GM19025 (cell line): ENCODE measurements at regions not wholly inside any gene's neighbourhood (a gene's known extent, or its start where the extent isn't known, plus 50 kb on each side); places are given as distances from the start of the nearest gene placed in this dataset.

Experiments
- ATAC-seq: cut with Tn5 transposase; IDR thresholded peaks from one replicate; pipeline ENCODE4 v1.9.1; 2021; ENCODE audit warnings: mild to moderate bottlenecking, low read depth, moderate library complexity; ENCODE audit not compliant: unreplicated experiment

DNA sequence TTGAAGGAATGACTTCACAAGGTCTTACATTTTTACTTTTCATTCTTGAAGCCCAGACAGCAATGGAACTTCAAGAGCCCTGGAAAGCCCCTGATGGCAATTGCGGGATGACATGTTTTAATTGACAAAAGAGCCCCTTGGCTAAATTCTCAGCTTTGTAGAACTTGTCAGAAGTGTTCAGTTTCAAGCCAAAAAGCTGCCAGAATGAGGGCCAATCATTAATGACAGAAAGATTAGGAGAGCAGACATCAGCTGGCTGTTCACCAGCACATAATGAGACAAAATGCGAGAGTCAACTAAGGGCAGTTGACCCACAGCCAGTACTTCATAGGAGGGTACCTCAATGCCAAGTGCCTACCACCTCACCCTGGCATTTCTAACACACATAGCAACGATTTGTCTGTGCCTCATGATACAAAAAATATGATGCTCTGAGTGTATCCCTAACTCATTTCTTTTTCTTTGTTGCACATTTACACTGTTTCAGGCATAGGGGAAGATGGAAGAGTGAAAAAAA is 243.1 kb downstream of the MYLK4 start:
- no peak for ATAC-seq

DNA sequence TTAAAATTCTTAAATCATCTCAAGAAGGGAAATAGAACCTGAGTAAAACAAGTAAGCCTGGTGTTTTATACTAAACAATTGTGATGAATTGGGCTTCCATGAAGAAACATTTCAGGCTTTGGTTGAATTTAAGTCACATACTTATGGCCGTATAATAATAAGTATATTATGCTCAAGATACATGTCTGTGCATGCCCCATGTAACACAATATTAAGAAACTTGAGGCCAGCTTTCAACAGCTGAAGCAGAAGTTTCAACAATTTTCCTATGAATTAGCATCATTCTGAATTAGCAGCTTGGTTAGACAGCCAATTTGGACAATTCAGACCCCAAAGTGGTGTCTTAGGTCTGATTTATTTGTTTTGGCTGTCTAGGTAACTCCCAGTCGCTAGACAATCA is 243.7 kb downstream of the MYLK4 start:
- ATAC-seq = no peak

GRCh38 chr6:2505624-2506023 is 245.1 kb downstream of the MYLK4 start:
- ATAC-seq = no peak

DNA sequence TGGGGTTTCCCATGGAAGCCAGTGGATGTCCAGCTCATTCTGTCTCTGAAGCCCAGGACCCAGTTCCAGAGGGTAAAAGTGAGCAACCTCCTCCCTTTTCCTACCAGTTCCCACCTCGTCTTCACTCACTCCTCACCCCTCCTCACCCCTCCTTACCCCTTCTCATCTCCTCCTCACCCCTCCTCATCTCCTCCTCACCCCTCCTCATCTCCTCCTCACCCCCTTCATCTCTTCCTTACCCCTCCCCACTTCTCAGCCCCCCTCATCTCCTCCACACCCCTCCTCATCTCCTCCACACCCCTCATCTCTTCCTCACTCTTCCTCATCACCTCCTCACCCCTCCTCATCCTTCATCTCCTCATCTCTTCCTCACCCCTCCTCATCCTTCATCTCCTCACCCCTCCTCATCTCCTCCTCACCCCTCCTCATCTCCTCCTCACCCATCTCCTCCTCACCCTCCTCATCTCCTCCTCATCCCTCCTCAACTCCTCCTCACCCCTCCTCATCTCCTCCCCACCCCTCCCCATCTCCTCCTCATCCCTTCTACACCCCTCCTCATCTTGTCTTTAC is 246.1 kb downstream of the MYLK4 start:
- no peak for ATAC-seq

DNA sequence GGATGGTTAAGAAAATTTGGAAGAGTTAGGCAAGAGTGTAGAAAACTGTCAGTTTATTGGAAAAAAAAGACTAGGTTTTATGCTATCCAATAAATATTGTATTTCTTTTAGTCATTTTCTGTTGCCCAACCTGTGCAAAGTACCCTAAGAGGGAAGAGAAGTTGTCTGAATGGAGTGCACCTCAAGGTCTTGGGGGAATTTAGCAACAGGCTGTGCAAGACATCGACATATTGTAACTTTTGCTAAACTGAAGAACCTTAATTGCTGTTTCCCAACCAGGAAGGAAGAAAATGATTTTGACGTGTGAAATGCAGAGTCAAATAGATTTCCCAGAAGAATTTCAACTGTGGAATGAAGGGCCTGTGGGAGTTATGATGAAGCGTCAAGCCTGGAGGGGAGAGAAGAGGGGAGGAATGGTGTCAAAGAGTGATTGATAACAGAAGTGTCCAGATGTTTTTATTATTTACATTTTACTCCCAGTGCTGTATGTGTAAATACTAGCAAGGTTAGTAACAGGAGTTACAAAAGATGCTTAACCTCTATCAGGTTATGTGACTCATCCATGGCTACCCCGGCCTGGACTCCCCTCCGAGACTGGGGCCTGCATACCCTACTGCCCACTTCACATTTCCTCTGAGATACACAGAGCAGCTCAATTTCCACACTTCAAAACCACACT is 246.8 kb downstream of the MYLK4 start:
- no peak for ATAC-seq

GRCh38 chr6:2502998-2503674 is 247.6 kb downstream of the MYLK4 start:
- no peak for ATAC-seq

DNA sequence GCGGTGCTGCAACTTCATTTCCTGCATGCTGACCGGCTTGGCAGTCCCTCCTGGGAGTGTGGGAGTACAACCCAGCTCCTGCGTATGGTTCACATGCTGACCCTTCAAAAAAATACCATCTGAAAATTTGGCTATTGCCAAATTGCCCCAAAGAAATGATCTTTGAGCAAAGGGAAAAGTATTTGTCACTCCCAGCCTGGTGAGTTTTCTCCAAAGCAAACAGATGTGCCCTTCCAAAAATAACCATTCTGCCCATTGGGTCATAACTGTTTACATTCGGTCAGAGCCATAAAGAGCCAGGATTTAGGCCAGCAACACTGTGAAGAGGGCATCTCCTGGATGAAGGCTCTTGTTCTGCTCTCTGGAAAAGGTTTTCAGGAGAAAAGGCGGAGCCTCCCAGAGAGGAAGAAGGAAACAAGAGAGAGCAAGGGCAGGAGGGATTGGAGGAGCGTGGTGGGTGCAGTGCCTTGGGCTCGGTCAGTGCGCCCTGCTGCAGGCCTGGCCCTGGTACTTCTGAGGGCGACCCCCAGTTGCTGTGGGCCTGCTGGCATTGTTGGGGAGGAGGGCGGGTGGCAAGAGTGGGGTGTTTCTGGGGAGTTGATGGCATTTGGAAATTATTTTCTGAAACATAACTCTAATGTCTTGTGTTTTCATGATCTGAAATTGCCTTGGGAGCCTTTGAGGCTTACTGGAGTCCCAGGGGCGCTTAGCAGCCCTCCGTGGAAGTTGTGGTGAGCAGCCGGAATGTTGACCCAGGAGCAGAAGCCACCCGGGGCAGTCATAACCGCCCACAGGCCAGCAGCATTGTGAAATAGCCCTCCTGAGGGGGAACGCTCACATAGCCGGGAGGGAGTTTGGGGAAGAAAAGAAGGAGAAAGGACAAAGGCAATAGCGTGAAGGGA is 248.4 kb downstream of the MYLK4 start:
- no peak for ATAC-seq

- no peak for ATAC-seq
Observed at GRCh38 chr6:2497922-2498623, 252.6 kb downstream of the MYLK4 start.

DNA sequence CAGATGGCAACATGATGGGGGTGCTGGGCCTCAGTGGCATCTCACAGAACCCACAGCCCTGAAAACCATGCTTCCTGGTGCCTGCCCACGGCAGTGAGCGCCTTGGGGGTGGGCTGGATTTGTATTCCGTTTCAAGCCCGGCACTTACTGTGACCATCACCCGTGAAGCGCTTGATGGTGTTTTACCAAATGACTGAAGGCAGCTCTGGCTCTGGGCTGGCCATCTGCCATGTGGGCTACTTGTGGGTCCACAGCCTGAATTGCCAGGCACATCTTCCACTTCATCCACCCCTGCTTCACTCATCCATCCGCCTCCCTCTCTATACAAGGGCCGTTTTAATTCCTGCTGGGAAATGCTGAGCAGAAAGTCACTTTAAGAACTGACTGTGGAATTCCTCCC is 250.9 kb upstream of the GMDS start:
- no peak for ATAC-seq

DNA sequence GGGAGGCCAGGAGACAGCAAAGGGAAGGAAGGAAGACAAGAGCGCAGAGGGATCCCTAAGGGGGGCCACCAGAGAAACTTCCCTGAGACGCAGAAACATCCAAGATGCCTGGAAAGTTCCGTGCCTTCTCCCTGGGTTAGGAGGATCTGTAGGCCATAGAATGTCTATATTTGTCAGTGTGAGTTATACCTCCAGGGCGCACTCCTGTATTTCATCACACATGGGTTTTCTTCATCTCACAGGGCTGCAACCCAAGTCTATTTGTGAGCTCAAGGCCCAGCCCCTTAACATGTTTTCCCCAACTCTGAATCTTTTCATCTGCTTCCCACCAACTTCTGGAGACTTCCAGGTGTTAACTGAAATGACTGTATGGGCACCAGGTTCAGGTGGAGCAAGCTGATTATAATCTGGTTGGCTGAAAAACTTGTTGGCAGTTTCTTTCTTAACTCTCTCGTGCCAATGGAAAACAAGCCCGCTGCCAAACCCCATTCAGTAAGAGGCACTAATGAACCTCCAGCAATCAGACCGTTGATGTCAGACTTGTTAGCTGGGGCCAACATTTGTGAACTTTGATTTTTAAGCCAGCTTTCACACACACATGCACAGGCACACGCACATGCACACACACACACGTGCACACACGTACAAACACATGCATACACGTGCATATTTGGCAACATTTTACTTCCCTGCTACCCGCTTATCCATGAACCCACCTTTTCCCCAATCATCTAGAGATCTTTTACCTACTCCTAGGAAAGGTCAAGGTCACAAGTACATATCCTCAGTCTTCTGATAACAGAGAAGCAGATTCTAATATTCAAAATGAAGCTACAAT is 247.5 kb upstream of the GMDS start:
- ATAC-seq = no peak

DNA sequence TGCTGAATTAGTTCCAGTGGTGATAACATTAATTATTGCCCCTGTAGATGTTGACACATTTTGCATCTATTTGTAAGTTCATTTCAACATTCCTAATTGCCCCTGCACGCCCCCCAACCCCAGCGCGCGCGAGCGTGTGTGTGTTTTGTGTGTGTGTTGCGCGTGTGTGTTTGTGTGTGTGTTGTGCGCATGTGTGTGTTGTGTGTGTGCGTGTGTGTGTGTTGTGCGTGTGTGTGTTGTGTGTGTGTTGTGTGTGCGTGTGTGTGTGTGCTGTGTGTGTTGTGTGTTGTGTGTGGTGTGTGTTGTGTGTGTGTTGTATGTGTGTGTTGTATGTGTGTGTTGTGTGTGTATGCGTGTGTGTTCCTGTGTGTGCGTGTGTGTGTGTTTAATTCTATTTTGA is 245.7 kb upstream of the GMDS start:
- ATAC-seq = no peak

GRCh38 chr6:2488578-2488977 is 243.2 kb upstream of the GMDS start:
- no peak for ATAC-seq

GRCh38 chr6:2485116-2485515 is 239.7 kb upstream of the GMDS start:
- ATAC-seq = no peak

DNA sequence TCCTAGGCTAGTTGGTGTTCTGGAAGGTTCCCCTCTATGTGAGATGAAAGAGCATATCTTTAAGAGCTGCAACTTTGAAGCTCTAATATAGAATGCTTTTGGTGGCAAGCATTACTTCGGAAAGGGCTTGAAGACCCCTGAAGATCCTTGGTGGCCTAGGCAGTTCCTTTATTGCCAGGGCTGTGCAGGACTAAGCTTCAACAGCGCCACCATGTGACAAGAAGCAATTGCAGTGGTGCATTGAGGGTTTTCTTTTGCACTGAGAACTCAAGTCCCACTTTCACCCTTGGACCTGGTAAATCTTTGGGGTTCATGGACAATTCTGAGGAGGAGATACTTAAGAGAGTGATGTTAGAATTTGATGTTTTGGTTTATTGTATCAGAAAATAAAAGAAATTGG is 237.4 kb upstream of the GMDS start:
- no peak for ATAC-seq

- ATAC-seq = no peak
Observed at GRCh38 chr6:2481307-2481706, 235.9 kb upstream of the GMDS start.

GRCh38 chr6:2480267-2480966 is 235.0 kb upstream of the GMDS start:
- no peak for ATAC-seq

DNA sequence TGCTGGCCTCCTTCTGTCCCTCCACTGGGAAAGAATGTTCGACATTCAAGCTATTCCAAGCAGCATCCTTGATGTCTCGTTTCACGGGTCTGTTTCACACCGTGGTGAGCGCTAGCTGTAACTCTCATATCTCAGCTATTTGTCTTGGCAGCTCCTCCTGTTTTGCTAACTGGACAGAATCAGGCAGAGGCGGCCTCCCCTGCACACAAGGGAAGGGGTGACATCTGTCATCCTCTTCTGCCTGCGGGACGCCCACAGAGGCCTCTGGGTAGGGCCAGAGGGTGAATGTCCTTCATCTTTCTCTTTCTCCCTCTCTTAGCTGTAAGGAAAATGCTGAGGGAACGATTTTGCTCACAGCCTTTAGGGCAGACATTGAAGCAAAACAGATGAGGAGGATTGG is 232.8 kb upstream of the GMDS start:
- ATAC-seq = no peak

DNA sequence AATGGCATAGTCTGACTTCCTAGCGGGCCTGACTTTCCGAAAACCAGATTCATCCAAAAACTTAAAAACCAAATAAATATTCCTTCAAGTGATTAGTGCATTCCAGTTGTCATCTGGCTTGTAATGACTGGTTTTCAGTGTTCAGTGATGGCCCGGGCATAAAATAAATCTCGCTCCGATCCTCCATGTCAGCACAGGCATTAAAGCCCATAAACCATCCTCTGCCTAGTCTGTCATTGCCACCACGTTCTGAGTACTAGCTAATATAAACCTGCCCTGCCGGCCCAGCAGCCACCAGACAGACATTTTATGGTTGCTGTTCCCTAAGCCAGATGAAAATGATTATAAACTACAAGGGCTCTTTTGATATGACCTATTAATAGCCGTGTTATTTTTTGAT is 232.3 kb upstream of the GMDS start:
- ATAC-seq = no peak

DNA sequence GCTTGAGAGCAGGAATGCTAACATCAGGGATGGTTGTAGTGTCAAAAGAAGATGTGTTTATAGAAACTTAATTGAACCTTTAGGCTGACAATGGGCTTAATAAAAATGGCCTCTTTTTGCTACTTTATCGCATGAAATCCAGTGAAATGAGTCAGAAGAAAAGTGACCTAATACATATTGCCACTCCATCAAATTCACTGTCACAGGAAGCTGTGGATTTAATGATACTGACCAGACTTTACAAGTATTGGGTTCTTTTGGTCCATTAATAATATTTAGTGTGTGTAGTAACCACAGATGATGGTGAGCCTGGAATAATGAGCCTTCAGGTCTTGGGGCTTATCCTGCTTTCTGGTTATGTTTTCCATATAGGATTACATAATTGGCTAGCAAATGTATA is 231.8 kb upstream of the GMDS start:
- no peak for ATAC-seq
